ENCODE measurements at regions not wholly inside any gene's neighbourhood (a gene's known extent, or its start where the extent isn't known, plus 50 kb on each side); places are given as distances from the start of the nearest gene placed in this dataset.
A peak's percentile ranks its signal among the peaks of the same experiment; 100 is the strongest.

DNA sequence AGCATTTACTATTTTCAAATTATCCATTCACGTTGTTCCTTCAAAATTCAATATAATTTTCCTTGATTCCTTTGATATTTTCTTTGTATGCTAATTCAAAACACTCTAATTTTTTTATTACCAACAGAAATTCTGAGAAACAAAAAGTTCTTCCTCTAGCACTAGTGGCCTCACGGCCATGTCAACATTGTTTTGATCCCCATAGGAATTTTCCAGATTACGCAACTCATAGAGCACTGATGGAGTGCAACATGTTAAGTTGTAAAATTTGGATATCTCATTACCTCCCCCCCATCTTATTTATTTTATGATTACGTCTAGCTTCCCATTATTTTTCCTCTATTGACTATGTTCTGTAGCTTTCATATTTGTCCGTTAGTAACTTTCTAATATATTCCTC, 745.3 kb downstream of the TUSC7 start:
- no peak for FAIRE-seq
- ChIA-PET CTCF (ENCODE audit: low intra/inter-chr PET ratio) (no interaction called here), POLR2A (no interaction called here)
- intact Hi-C loops (cut with micrococcal nuclease): no loop called here
- Histone ChIP-seq H2AFZ (ENCODE audit: low read depth, low read length) (no peak overlapping the region), H3K9me1 (ENCODE audit: control insufficient read depth, insufficient read depth, low read length) (no peaks in the 10 kb centered on the region), H3K36me3 (ENCODE audit: control insufficient read depth, insufficient read depth, low read length) (no peaks in the 10 kb centered on the region), H3K4me3 (no peak overlapping the region), H3K4me2 (ENCODE audit: insufficient read depth, low read length) (no peak overlapping the region), H3K27me3 (ENCODE audit: control insufficient read depth in 2 of 2, insufficient read depth in 2 of 2, low read length in 2 of 2) (no peaks in the 10 kb centered on the region), H3K27ac (ENCODE audit: extremely low read depth, low read depth, low read length) (no peak overlapping the region), H3K4me1 (replicated peaks in 1 of 2; ENCODE audit: control insufficient read depth in 2 of 2, insufficient read depth in 2 of 2, low read length in 2 of 2) (no peaks in the 10 kb centered on the region), H3K9ac (ENCODE audit: insufficient read depth in 1 of 2, low read depth in 2 of 2, low read length in 2 of 2) (no peak overlapping the region), H4K20me1 (replicated peaks; ENCODE audit: control insufficient read depth, insufficient read depth, low read length) (no peaks in the 10 kb centered on the region), H3K9me3 (replicated peaks; ENCODE audit: control insufficient read depth, insufficient read depth, low read depth, low read length) (no peaks in the 10 kb centered on the region), H3K79me2 (ENCODE audit: control insufficient read depth, insufficient read depth, low read length) (no peaks in the 10 kb centered on the region)
- no peak for ATAC-seq
- DNase-seq (ENCODE audit: extremely low read depth in 1 of 4, low spot score in 3 of 4): no peak
- no peak for TF ChIP-seq CEBPG (CRISPR knock-in tag; IDR thresholded peaks at IDR 0.05)
- peak in 1 of 2 experiments; percentile 25; a peak in 1 of 4 replicates for TF ChIP-seq CEBPG (tag; conservative IDR thresholded peaks at IDR 0.05 in 1 of 2, IDR thresholded peaks at IDR 0.05 in 1 of 2)
- TF ChIP-seq FOS (IDR thresholded peaks at IDR 0.05; ENCODE audit: extremely low read depth, insufficient read length): no peak
- WGBS (ENCODE audit: insufficient coverage, low coverage, missing lambda C conversion rate): 3% methylated on average over 5 of the region's 5 CpGs
- BruUV-seq (replicated peaks): no TSS peak
- in situ Hi-C loops (cut with MboI): no loop called here

DNA sequence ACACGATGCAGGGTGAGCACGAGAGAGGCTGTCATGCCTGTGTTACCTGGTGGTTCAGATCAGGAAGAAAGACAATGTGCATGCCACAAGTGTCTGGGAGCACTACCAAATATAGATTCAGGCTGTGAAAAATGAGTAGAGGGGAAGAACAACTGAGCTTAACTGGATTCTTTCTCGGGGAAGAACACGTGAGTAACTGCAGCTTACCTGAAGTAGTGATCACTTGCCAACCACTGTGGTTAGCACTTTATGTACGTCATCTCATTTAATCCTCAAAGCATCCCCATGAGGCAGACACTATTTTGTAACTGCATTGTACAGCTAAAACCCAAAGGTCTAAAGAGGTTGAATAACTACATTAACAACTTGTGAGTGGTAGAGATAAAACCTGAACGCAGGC, 746.2 kb downstream of the TUSC7 start:
- no peak for FAIRE-seq
- no peak overlapping the region for H3K4me3 ChIP-seq
- TF ChIP-seq SFPQ (IDR thresholded peaks at IDR 0.05; ENCODE audit: low read depth, low read length) (no peak), HLTF (IDR thresholded peaks at IDR 0.05) (no peak), POLR3A (IDR thresholded peaks at IDR 0.05; ENCODE audit: borderline replicate concordance, extremely low read depth, insufficient read depth, insufficient read length) (no peak), TOE1 (IDR thresholded peaks at IDR 0.05; ENCODE audit: borderline replicate concordance) (no peak), TOE1 (CRISPR knock-in tag; IDR thresholded peaks at IDR 0.05; ENCODE audit: borderline replicate concordance, low read depth) (no peak), BMI1 (IDR thresholded peaks at IDR 0.05; ENCODE audit: low read length) (no peak)
- TF ChIP-seq, protein P1, sequence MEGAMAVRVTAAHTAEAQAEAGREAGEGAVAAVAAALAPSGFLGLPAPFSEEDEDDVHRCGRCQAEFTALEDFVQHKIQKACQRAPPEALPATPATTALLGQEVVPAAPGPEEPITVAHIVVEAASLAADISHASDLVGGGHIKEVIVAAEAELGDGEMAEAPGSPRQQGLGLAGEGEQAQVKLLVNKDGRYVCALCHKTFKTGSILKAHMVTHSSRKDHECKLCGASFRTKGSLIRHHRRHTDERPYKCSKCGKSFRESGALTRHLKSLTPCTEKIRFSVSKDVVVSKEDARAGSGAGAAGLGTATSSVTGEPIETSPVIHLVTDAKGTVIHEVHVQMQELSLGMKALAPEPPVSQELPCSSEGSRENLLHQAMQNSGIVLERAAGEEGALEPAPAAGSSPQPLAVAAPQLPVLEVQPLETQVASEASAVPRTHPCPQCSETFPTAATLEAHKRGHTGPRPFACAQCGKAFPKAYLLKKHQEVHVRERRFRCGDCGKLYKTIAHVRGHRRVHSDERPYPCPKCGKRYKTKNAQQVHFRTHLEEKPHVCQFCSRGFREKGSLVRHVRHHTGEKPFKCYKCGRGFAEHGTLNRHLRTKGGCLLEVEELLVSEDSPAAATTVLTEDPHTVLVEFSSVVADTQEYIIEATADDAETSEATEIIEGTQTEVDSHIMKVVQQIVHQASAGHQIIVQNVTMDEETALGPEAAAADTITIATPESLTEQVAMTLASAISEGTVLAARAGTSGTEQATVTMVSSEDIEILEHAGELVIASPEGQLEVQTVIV (CRISPR knock-in tag; IDR thresholded peaks at IDR 0.05; ENCODE audit: borderline replicate concordance): no peak

More for the DNA sequence above, 746.2 kb downstream of the TUSC7 start:
- H4K20me1 ChIP-seq (replicated peaks; ENCODE audit: control insufficient read depth, insufficient read depth, low read length): no peaks in the 10 kb centered on the region
- ATAC-seq (no peak), DNase-seq (ENCODE audit: extremely low read depth in 1 of 4, low spot score in 3 of 4) (no peak)
- H3K9me1 ChIP-seq (ENCODE audit: control insufficient read depth, insufficient read depth, low read length): no peaks in the 10 kb centered on the region
- intact Hi-C loops (cut with micrococcal nuclease): no loop called here
- no peaks in the 10 kb centered on the region for H3K79me2 ChIP-seq (ENCODE audit: control insufficient read depth, insufficient read depth, low read length)
- no peak overlapping the region for H3K4me2 ChIP-seq (ENCODE audit: insufficient read depth, low read length)
- no peak overlapping the region for H3K27ac ChIP-seq (ENCODE audit: extremely low read depth, low read depth, low read length)
- H3K9me3 ChIP-seq (replicated peaks; ENCODE audit: control insufficient read depth, insufficient read depth, low read depth, low read length): no peaks in the 10 kb centered on the region
- H3K27me3 ChIP-seq (ENCODE audit: control insufficient read depth in 2 of 2, insufficient read depth in 2 of 2, low read length in 2 of 2): no peaks in the 10 kb centered on the region
- POLR2A ChIA-PET: no interaction called here
- in situ Hi-C loops (cut with MboI): no loop called here
- CTCF ChIA-PET (ENCODE audit: low intra/inter-chr PET ratio): no interaction called here
- no peak overlapping the region for H2AFZ ChIP-seq (ENCODE audit: low read depth, low read length)
- H3K9ac ChIP-seq (ENCODE audit: insufficient read depth in 1 of 2, low read depth in 2 of 2, low read length in 2 of 2): no peak overlapping the region
- 0% methylated on average over 6 of the region's 6 CpGs for WGBS (ENCODE audit: insufficient coverage, low coverage, missing lambda C conversion rate)
- BruUV-seq (replicated peaks): no TSS peak
- H3K4me1 ChIP-seq (replicated peaks in 1 of 2; ENCODE audit: control insufficient read depth in 2 of 2, insufficient read depth in 2 of 2, low read length in 2 of 2): no peaks in the 10 kb centered on the region
- no peaks in the 10 kb centered on the region for H3K36me3 ChIP-seq (ENCODE audit: control insufficient read depth, insufficient read depth, low read length)

All from K562 (cell line).